ENCODE measurements at regions not wholly inside any gene's neighbourhood (a gene's known extent, or its start where the extent isn't known, plus 50 kb on each side); places are given as distances from the start of the nearest gene placed in this dataset.

- intact Hi-C loops (cut with micrococcal nuclease; ENCODE audit: unreplicated experiment): no loop called here
- Histone ChIP-seq H3K4me3 (ENCODE audit: low read depth, low read length, poor library complexity, severe bottlenecking) (no peak overlapping the region), H3K27me3 (replicated peaks; ENCODE audit: insufficient read depth, low read depth, low read length, poor library complexity) (no peaks in the 10 kb centered on the region), H3K27ac (ENCODE audit: low read depth, low read length, poor library complexity, severe bottlenecking) (no peak overlapping the region), H3K9me3 (ENCODE audit: low read depth, low read length, poor library complexity, severe bottlenecking) (no peaks in the 10 kb centered on the region), H3K36me3 (ENCODE audit: insufficient read depth, low read length, poor library complexity, severe bottlenecking) (no peaks in the 10 kb centered on the region), H3K4me1 (ENCODE audit: insufficient read depth, low read length, poor library complexity, severe bottlenecking) (peaks cover 6% of the 10 kb centered on the region)
- peak; percentile 15 for DNase-seq (ENCODE audit: low spot score)
- CTCF ChIA-PET: no interaction called here
- POLR2A ChIA-PET (ENCODE audit: low non-redundant PET): no interaction called here
- BruUV-seq (replicated peaks): no TSS peak
- TF ChIP-seq EZH2 (IDR thresholded peaks at IDR 0.05; ENCODE audit: borderline replicate concordance, low read depth, low read length, poor library complexity, severe bottlenecking) (no peak), CTCF (conservative IDR thresholded peaks at IDR 0.05; ENCODE audit: low read depth, low read length) (no peak)
Measured at GRCh38 chr7:121697731-121698316, 175.1 kb upstream of the PTPRZ1 start.

- Histone ChIP-seq H3K4me1 (ENCODE audit: insufficient read depth, low read length, poor library complexity, severe bottlenecking) (peaks cover 6% of the 10 kb centered on the region), H3K27ac (ENCODE audit: low read depth, low read length, poor library complexity, severe bottlenecking) (no peak overlapping the region), H3K4me3 (ENCODE audit: low read depth, low read length, poor library complexity, severe bottlenecking) (no peak overlapping the region), H3K27me3 (replicated peaks; ENCODE audit: insufficient read depth, low read depth, low read length, poor library complexity) (no peaks in the 10 kb centered on the region), H3K9me3 (ENCODE audit: low read depth, low read length, poor library complexity, severe bottlenecking) (no peaks in the 10 kb centered on the region), H3K36me3 (ENCODE audit: insufficient read depth, low read length, poor library complexity, severe bottlenecking) (no peaks in the 10 kb centered on the region)
- ChIA-PET CTCF (no interaction called here), POLR2A (ENCODE audit: low non-redundant PET) (no interaction called here)
- TF ChIP-seq EZH2 (IDR thresholded peaks at IDR 0.05; ENCODE audit: borderline replicate concordance, low read depth, low read length, poor library complexity, severe bottlenecking) (no peak), CTCF (conservative IDR thresholded peaks at IDR 0.05; ENCODE audit: low read depth, low read length) (no peak)
- intact Hi-C loops (cut with micrococcal nuclease; ENCODE audit: unreplicated experiment): no loop called here
- no peak for DNase-seq (ENCODE audit: low spot score)
- no TSS peak for BruUV-seq (replicated peaks)
Measured at GRCh38 chr7:121696954-121697353, 176.0 kb upstream of the PTPRZ1 start.

- Histone ChIP-seq H3K4me3 (ENCODE audit: low read depth, low read length, poor library complexity, severe bottlenecking) (no peak overlapping the region), H3K27ac (ENCODE audit: low read depth, low read length, poor library complexity, severe bottlenecking) (no peak overlapping the region), H3K36me3 (ENCODE audit: insufficient read depth, low read length, poor library complexity, severe bottlenecking) (no peaks in the 10 kb centered on the region), H3K27me3 (replicated peaks; ENCODE audit: insufficient read depth, low read depth, low read length, poor library complexity) (no peaks in the 10 kb centered on the region), H3K4me1 (ENCODE audit: insufficient read depth, low read length, poor library complexity, severe bottlenecking) (no peaks in the 10 kb centered on the region), H3K9me3 (ENCODE audit: low read depth, low read length, poor library complexity, severe bottlenecking) (no peaks in the 10 kb centered on the region)
- POLR2A ChIA-PET (ENCODE audit: low non-redundant PET): interaction anchor here (0.6 kb wide), 1 partner anchor 53 kb away, joined by 3 read pairs; no protein-coding TSS in a partner anchor
- intact Hi-C loops (cut with micrococcal nuclease; ENCODE audit: unreplicated experiment): no loop called here
- no TSS peak for BruUV-seq (replicated peaks)
- TF ChIP-seq EZH2 (IDR thresholded peaks at IDR 0.05; ENCODE audit: borderline replicate concordance, low read depth, low read length, poor library complexity, severe bottlenecking): no peak
- no peak for TF ChIP-seq CTCF (conservative IDR thresholded peaks at IDR 0.05; ENCODE audit: low read depth, low read length)
- CTCF ChIA-PET: no interaction called here
- DNase-seq (ENCODE audit: low spot score): no peak
Measured at GRCh38 chr7:121689749-121690148, 183.2 kb upstream of the PTPRZ1 start.

Measured in A673 (cell line).